Tibial artery (tissue), 4 donors: ENCODE measurements at regions not wholly inside any gene's neighbourhood (a gene's known extent, or its start where the extent isn't known, plus 50 kb on each side); places are given as distances from the start of the nearest gene placed in this dataset.

Experiments
- DNase-seq, 2 donors: peaks; one replicate each; pipeline ENCODE4 v3.0.0-alpha.2; 2019
- H3K27ac ChIP-seq, 2 donors: fragments of 200-600 bp; sonication (generic) in 1 of 2; 1 replicate in 1 of 2; 2 replicates in 1 of 2; pipeline ENCODE4 v1.5.1; 2018 to 2019; ENCODE audit warnings: mild to moderate bottlenecking in 1 of 2
- H3K27me3 ChIP-seq, 2 donors: fragments of 200-600 bp; sonication (generic) in 1 of 2; one replicate each; pipeline versions ENCODE4 v1.5.1 to v1.6.0; 2016 to 2019
- H3K36me3 ChIP-seq, 3 donors: fragments of 200-600 bp; sonication (generic) in 2 of 3; one replicate each; pipeline ENCODE4 v1.5.1; 2016 to 2019; ENCODE audit warnings: mild to moderate bottlenecking in 2 of 3
- H3K4me1 ChIP-seq, 4 donors: fragments of 200-600 bp; sonication (generic) in 2 of 4; 1 replicate in 3 of 4; 2 replicates in 1 of 4; pipeline ENCODE4 v1.5.1; 2016 to 2019
- H3K4me3 ChIP-seq, 2 donors: fragments of 200-600 bp; sonication (generic) in 1 of 2; 1 replicate in 1 of 2; 2 replicates in 1 of 2; pipeline ENCODE4 v1.5.1; 2018 to 2019; ENCODE audit warnings: mild to moderate bottlenecking in 2 of 2
- H3K9me3 ChIP-seq, 3 donors: fragments of 200-600 bp; sonication (generic) in 1 of 3; one replicate each; pipeline ENCODE4 v1.5.1; 2016 to 2019
- CTCF ChIP-seq, 2 experiments: fragments of 200-600 bp in 1 of 2; fragments of 450-650 bp in 1 of 2; IDR thresholded peaks; one replicate each; pipeline ENCODE4 v1.5.1; 2017 to 2019; ENCODE audit warnings: antibody characterized with exemption in 2 of 2, mild to moderate bottlenecking in 1 of 2, moderate library complexity in 1 of 2
- intact Hi-C: fragments of 100-400 bp; cut with DNase I; formaldehyde crosslinking; loops from one replicate; pipeline ENCODE4 v1.15.0; 2023; ENCODE audit warnings: low total_unique reads

- no peaks in the 10 kb centered on the region for H3K4me1 ChIP-seq
- intact Hi-C loops: no loop called here
- no peak for DNase-seq
- H3K27me3 ChIP-seq: no peaks in the 10 kb centered on the region
- H3K27ac ChIP-seq: no peak overlapping the region
- no peaks in the 10 kb centered on the region for H3K36me3 ChIP-seq
- no peak for TF ChIP-seq CTCF (IDR thresholded peaks at IDR 0.05)
- no peak overlapping the region for H3K4me3 ChIP-seq
- H3K9me3 ChIP-seq: no peaks in the 10 kb centered on the region
Observed at GRCh38 chr9:28007097-28007817, 434.0 kb upstream of the C9orf72 start.

- no peaks in the 10 kb centered on the region for H3K4me1 ChIP-seq
- H3K9me3 ChIP-seq: no peaks in the 10 kb centered on the region
- TF ChIP-seq CTCF (IDR thresholded peaks at IDR 0.05): no peak
- H3K36me3 ChIP-seq: no peaks in the 10 kb centered on the region
- no peaks in the 10 kb centered on the region for H3K27me3 ChIP-seq
- H3K4me3 ChIP-seq: no peak overlapping the region
- intact Hi-C loops: no loop called here
- H3K27ac ChIP-seq: no peak overlapping the region
- no peak for DNase-seq
Observed at GRCh38 chr9:28014212-28014611, 440.9 kb upstream of the C9orf72 start.

- DNase-seq: no peak
Observed at GRCh38 chr9:28024676-28025075, 451.4 kb upstream of the C9orf72 start.

GRCh38 chr9:28025186-28025585, 451.9 kb upstream of the C9orf72 start:
- no peak overlapping the region for H3K4me3 ChIP-seq
- H3K27me3 ChIP-seq: no peaks in the 10 kb centered on the region
- intact Hi-C loops: no loop called here
- no peak for DNase-seq
- no peaks in the 10 kb centered on the region for H3K9me3 ChIP-seq
- H3K4me1 ChIP-seq: no peaks in the 10 kb centered on the region
- H3K27ac ChIP-seq: no peak overlapping the region
- H3K36me3 ChIP-seq: no peaks in the 10 kb centered on the region
- TF ChIP-seq CTCF (IDR thresholded peaks at IDR 0.05): no peak

More at GRCh38 chr9:28024676-28025075, 451.4 kb upstream of the C9orf72 start:
- no peak for TF ChIP-seq CTCF (IDR thresholded peaks at IDR 0.05)
- H3K27ac ChIP-seq: no peak overlapping the region
- H3K4me1 ChIP-seq: no peaks in the 10 kb centered on the region
- intact Hi-C loops: no loop called here
- H3K9me3 ChIP-seq: no peaks in the 10 kb centered on the region
- no peaks in the 10 kb centered on the region for H3K27me3 ChIP-seq
- no peak overlapping the region for H3K4me3 ChIP-seq
- H3K36me3 ChIP-seq: no peaks in the 10 kb centered on the region

- Histone ChIP-seq H3K4me1 (no peaks in the 10 kb centered on the region), H3K36me3 (no peaks in the 10 kb centered on the region), H3K9me3 (no peaks in the 10 kb centered on the region), H3K27ac (no peak overlapping the region), H3K4me3 (no peak overlapping the region), H3K27me3 (no peaks in the 10 kb centered on the region)
- TF ChIP-seq CTCF (IDR thresholded peaks at IDR 0.05): no peak
- no peak for DNase-seq
- intact Hi-C loops: no loop called here
Observed at GRCh38 chr9:28031521-28032267, 458.4 kb upstream of the C9orf72 start.
